HG03378 (cell line): ENCODE measurements at regions not wholly inside any gene's neighbourhood (a gene's known extent, or its start where the extent isn't known, plus 50 kb on each side); places are given as distances from the start of the nearest gene placed in this dataset.
"Not testable (repeated sequence)": the region's sequence is repeated elsewhere in the genome, so short reads cannot be mapped to it uniquely, and the experiment has no call there.

Source experiments
- ATAC-seq: cut with Tn5 transposase; IDR thresholded peaks from one replicate; pipeline ENCODE4 v1.9.1; 2021; ENCODE audit warnings: mild to moderate bottlenecking, moderate library complexity; ENCODE audit not compliant: unreplicated experiment

DNA sequence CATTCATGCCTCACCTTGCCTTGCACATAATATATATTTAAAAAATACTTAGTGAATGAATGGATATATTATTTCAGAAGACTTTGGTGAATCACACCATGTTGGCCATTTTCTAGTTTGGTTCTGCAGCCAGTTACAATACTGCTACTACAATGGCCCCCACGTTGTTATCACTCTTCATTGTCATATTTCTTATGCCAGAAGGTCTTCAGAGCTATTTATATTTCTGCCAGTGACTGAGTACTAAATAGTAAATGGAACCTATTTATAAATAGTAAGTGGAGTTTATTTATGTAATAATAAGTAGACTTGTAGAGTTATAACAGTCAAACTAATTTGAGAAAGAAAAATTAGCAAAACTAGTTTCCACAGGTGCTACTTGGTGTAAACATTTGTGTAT, 516.6 kb upstream of the SYT4 start:
- ATAC-seq, result no peak

DNA sequence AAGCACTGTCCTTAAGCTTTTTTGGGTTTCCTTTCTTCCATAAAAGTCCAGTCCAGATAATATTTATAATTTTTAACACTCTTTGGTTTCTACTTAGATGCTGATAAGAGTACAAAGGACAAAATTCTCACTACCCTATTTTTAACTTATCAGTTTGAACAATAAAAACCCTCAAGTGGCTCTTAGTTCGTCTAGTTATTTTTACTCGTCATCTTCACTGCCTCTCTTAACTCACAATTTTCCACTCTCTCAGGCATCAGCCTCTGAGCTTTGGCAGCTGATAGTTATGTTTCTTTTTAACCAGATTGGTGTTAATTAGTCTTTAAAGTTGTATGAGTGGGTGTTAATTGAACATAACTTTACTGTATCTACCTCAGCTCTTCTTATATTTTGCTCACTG, 517.1 kb upstream of the SYT4 start:
- ATAC-seq, result no peak

DNA sequence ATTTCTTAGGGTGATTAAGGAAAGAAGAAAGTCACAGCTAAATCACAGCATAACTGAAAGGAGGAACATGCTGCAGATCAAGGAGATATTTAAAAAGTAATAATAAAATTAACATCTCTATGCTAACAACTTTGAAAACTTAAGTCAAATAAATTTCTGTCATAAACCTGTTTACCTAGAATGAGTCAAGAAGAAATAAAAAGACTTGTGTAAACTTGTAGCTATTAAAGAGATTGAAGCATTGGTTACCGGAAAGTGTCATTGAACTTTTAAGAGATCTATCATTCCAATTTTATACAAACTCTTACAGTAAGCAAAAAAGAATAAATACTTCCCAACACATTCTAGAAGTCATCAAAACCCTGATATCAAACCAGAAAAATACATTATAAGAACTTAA, 520.1 kb upstream of the SYT4 start:
- no peak for ATAC-seq

DNA sequence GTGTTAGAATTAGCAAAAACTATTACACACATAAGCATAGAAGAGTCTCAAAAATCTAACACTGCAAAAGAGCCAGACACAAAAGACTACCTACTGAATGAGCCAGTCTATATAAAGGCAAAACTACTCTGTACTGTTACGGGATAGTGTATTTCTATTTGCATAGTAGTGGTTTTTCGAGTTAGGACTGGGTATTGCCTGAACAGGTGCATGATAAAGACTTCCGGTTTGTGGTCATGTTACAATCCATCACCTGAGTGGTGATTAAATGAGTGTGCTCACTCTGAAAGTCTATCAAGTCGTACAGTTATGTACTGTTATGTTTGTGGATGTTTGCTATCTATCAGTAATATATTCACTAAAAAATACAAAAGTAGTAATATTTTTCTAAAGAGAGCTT, 523.3 kb upstream of the SYT4 start:
- no peak for ATAC-seq

DNA sequence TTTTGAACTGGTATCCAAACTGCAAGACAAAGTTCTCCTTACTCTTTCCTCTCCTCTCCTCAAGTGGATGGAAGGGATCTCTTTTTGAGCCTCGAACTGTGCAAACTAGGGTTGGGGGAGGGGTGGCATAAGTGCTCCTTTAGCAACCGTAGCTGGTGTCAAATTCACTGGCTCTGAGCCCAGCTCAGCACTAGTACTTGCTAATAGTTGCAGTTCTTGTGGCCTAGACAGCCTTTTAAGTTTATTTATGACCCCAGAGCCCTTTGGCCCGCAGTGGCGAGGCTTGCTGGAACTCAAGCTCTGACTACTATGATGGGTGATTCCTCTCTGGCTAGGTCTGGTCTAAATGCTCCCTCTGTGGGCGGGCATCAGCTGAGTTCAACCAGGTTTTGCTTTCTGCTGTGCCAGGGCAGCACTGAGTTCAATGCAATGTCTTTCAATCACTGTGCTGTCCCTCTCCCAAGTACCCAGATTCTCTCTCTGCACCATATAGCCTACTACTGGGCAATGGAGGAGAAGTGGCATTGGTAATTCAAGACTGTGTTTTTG, 528.4 kb upstream of the SYT4 start:
- no peak for ATAC-seq

DNA sequence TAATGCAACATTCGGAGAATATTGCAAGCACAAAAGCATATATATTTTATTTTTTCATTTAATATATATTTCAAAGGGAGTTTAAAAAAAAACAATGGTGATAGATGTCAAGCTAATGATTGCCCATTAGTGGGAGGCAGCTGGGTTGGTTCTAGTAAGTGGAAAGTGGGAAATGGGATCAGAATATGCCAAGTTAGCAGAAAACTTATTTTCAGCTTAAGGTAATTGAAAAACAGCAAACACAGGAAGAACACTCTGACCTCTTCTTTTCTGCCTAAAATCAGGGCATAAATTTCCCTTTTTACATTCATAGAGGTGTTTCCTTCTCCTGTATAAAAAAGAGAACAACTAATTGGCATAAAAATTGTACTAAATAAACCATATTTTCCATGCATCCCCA, 535.3 kb upstream of the SYT4 start:
- ATAC-seq, result no peak

DNA sequence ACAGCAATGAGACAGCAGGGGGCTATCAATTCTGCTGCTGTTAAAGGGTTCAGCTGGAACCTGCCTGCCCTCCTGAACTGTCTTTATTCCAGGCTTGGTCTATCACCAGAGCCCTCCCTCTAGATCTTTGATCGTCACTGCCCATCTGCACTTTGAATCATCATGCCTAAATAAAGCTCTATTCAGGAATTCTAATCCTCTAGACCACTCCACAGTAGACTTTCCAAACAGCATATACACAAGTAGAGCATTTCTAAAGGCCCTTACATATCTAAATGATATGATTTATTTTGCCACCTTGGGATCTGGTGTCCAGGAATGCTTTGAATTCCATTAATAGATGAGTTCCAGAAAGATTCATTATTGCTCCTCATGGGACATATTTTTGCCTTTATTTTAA, 542.1 kb upstream of the SYT4 start:
- ATAC-seq, result no peak

DNA sequence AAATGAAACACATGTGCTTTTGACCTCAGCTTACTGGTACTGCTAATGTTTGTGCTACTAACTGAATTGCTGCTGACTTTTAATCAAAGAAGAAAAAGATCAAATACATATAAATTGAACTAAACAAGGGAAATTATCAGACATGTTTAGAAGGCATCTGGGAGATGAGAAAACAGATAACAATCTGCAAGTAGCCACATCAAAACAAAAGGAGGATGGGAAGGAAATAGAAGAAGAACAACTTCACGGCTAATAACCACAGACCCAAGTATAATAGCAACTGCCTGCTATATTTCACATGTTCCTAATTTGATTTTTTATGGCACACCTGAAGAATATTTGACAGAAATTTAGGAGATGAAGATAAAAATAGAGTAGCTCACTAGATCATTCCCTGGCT, 542.6 kb upstream of the SYT4 start:
- ATAC-seq, result no peak

DNA sequence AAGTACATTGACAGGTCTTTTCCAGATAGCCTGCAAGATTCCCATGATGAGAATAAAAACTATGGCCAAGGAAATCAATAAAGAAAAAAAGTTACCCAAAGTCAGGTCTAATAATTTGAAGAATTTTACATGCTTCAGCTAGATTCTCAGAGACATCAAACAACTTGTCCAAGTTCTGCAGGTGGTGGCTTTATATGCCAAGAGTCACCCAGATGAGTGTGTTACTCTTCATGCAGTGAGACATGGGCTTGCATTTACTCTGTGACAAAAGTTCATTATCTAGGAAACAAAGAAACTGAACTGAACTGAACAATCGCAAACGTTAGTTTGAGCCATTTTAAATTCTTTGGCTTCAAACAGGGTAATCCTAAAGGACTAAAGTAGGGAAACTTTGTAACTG, 548.5 kb upstream of the SYT4 start:
- ATAC-seq, result no peak

DNA sequence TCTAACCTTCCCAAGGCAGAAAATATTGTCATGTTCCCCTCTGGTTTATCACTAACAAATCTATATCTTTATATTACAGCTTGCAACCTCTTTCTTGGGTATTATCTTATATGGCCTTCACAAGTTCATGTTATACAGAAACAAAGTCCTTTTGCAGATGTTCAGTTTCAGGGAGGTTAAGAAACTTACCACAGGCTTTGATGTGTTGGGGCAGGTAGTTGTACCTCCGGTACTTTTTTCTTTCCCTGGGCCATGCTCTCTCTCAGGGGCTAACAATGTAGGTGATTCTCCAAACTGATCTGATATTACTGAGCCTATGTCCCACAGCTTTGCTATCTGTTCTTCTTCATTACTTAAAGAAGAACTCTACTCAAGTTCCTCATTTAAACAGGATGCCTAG, 548.9 kb upstream of the SYT4 start:
- no peak for ATAC-seq

DNA sequence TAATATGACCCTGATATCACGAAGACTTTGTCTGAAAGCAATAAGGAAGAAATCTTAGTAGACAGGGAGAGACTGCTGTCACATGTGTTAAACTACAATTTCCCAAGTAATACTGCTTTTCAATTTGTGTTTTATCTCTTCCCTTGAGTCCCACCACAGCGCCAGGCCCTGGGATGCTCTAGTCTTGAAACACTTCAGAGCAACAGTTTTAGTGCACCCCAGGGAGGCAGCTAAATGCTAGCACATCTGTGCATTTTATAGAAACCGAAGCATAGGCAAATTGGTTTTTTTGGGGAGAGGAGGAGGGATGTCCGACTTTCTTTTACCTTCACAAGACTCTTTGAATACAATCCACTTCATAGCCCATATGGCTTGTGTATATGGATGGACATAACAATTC, 550.0 kb upstream of the SYT4 start:
- ATAC-seq, result no peak

DNA sequence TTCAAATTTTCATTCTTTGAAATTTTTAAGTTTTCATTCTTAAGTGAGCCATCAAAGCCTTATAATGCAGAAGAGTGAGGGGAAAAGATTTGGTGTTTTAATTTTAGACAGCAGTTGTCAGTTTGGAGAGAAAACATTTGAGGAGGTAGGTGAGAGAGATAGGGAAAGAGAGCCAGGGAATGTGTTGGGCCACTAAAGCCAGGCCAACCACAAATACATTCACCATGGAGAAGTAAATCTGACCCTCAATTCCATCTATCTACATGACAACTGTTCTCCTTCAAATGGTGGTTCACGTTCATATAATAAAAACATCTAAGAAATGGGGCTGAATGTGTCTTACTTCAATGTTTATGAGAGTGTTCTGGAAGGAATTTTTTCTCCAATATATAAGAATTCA, 553.0 kb upstream of the SYT4 start:
- no peak for ATAC-seq

DNA sequence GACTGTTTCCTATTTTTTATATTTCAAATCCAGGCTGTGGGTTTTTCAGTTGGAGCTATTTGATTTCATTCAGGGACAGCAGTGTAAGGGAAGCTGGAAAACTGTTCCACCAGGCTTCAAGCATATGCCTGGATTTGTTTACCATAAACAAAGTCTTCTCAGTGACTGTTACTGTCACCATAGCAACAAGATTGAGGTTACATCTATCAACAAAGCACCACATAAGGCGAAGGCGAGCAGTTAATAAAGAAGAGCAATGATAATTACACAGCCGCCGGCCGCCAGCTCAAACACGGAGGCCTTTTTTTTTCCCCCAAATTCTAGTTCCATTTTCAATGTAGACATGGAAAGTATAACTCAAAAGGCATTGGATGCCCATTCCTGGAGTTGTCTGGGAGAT, 553.7 kb upstream of the SYT4 start:
- ATAC-seq, result no peak

DNA sequence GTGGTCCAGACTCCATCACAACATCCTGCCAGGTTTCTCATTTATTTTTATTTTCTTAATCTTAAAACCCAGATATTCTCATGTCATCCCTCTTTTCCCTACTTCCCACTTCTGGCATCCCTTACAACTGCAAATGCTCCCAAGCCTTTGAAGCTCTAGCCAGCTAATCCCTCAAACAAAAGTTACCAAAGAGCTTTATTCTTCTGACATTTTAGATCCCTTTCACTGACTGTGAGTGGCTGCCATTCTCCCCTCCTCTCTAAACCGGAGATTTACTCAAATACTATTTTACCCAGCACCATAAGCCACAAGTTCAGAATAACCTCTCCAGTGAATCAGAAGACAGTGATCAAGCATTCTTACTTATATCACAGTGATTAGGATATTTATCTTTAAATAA, 569.0 kb upstream of the SYT4 start:
- no peak for ATAC-seq

DNA sequence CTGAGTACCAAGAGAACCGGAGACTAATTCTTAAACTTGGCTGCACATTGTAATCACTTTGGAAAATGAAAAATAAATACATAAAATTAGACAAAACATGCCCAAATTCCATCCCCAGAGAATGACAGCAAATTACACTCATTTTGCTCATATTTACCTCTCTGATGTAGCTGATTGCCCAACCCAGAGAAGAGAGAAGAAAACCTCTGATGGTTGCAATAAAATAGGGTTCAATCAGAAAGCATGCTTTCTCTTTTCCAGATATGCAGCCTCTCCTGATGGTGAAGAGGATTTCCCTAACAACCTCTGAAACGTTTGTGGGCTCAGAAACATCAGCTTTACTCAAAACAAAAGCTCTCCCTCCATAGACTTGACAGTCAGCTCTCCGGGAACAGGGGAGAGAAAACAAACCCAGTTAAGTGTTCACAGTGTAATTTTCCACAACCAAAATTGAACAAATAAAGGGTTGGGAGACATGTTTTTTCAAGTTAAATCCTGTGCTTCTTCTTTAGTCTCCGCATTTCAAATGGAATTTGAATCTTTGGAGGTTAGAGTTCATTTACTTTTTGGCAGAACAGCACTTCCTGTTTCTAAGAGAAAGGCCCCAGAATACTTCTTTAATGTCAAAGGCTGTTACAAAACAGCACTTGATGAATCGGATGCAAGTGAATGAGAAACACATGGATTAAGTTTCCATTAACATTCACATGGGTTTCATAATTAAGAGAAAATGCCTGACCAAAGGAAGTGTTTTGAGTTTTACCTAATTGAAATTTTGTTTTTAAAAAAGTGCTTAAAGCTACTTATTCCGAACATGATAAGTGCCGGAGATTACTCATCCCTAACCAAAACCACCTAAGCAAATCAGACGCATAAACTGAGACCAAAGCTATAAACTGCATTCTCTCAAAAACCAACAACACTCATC, 570.1 kb upstream of the SYT4 start:
- ATAC-seq, result no peak

DNA sequence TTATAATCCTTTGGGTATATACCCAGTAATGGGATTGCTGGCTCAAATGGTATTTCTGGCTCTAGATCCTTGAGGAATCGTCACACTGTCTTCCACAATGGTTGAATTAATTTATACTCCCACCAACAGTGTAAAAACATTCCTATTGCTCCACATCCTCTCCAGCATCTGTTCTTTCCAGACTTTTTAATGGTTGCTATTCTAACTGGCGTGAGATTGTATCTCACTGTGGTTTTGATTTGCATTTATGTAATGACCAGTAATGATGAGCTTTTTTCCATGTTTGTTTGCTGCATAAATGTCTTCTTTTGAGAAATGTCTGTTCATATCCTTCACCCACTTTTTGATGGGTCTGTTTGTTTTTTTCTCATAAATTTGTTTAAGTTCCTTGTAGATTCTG, 572.5 kb upstream of the SYT4 start:
- ATAC-seq, result not testable (repeated sequence)

DNA sequence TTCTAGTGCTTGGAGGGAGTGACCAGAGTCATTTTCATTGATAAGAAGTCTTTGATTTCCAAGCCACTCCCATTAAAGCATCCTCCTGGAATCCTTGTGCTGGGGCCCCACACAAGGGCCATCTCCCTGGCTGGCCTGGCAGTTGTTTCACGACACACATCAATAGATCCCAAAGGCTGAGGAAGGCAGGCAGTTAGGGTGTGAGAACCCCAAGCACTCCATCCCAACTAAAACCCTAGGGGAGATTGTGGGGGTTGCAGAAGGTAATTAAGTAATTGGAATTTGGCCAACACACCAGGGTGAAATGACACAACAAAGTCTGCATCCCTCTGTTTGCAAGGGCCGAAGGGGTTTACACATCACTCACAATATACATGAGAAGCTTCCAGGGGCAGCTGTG, 578.1 kb upstream of the SYT4 start:
- ATAC-seq, result no peak

DNA sequence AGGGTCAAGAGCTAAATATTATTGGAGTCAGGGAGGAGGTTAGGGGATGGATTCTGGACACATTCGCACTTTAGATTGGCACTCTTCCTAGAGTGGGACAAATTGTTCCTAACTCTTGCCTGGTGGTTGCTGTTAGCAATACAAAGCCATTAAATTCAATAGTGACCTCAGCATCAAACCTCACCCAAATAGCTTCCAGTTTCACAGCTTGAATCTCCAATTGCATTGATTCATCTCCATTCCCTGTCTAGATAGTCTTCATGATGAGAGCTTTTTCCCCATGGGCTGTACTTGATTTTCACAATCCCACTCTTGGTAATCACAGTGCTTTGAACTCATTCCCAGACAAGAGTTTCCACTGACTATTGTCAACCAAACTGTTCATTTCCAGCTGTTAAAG, 585.9 kb upstream of the SYT4 start:
- ATAC-seq, result no peak

DNA sequence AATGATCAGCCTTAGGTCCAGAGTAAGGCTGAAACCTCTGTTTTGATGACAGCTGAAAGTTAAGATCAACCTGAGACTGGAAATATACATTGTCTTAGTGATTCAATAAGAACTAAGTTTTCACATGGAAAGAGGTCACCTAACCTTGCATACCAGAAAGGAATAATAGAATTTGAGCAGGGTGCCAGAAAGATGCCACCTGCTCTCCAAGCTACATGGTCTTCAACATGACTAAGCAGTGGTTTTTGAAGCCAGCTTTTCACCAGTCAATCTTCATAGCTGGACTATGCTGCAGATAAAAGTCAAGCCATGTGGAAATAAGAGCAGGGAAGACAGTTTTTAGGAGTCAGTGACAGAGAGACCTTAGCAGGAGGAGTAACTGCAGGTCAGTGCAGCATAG, 589.4 kb upstream of the SYT4 start:
- no peak for ATAC-seq

DNA sequence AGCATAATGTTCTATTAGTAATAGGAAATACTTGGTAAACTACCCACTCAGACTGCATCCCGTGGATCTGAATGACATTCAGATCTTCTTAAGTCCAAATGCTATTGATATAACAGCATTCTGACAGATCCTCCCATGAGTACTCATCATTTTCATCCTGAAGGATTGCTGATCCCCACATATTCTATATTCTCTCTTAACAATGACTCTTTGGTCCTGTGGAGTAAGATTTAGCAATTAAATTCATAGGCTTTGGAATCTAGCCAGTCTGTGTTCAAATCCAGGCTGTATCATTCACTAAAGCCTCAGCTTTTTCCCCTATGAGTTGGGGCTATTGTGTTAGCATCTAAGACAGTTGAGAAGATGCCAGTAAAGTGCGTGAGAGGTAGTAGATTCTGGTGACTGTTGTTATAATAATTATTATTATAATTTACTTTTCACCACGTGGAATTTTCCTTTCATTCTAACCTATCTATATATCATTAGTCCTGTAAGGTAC, 591.3 kb upstream of the SYT4 start:
- ATAC-seq, result no peak

DNA sequence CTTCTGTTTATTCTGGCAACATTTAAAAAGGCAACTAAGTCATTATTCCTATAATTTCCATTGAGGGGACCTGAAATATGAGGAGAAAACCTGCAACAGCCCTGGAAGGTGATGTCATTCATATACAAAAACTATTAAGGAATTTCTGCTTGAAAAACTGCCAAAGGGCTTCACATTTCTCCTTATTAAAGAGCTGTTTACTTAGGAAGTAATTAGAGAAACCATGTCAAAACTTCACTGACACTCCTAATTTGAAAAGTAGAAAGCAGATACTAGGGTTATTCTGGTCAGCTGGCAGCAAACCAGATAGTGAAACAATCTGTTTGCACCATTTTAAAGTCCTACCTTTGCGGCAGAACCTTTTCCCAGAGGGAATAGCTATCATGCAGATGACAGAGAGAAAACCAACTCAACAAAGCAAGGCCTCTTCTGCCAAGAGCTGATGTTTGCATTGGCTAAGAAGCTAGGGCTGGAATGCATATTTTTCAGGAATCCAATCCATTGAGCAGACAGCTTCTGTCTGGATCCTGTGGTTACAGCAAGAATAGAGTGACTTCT, 592.2 kb upstream of the SYT4 start:
- no peak for ATAC-seq

DNA sequence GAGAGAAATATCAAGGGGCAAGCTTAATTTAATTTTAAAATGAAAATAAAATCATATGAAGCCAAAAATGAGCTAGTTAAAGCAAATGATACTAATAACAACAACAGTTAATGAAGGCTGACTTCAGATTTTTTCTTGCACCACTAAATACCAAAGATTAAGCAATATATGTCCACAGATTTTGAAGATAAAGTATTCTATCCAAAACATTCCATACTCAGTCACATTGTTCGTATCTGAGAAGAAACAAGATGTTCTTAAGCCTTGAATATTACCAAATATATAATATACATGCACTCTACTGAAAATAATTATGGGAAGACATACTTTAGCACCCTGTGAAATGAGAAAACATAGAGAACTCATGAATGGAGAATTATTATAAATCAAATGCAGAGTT, 593.3 kb upstream of the SYT4 start:
- no peak for ATAC-seq
